CD4-positive, alpha-beta T cell (primary cell): ENCODE measurements at regions not wholly inside any gene's neighbourhood (a gene's known extent, or its start where the extent isn't known, plus 50 kb on each side); places are given as distances from the start of the nearest gene placed in this dataset.

ENCODE experiments used
- ATAC-seq: fragments of 200-7000 bp; cut with Tn5 transposase; one replicate; pipeline ENCODE4 v1.10.0; 2022; ENCODE audit warnings: mild to moderate bottlenecking; ENCODE audit not compliant: poor library complexity
- CTCF ChIA-PET: fragments of 350-600 bp; sonication (Branson Sonifier 250); formaldehyde crosslinking; loops from one replicate; lab custom pipeline; 2021; ENCODE audit warnings: antibody characterized with exemption, inconsistent platforms; lab: Charles Lee
- POLR2A ChIA-PET: fragments of 350-600 bp; sonication (Branson Sonifier 250); formaldehyde crosslinking; loops from one replicate; lab custom pipeline; 2021; ENCODE audit warnings: antibody characterized with exemption, inconsistent platforms; lab: Charles Lee
- DNase-seq, 14 experiments: peaks; one replicate each; pipeline ENCODE4 v3.0.0-alpha.2; 2013 to 2020; ENCODE audit warnings: mixed read lengths in 2 of 14
- H3K27ac ChIP-seq, 2 donors: one replicate each; pipeline versions ENCODE4 v1.5.1 to v1.7.0; 2013; ENCODE audit warnings: low read length in 2 of 2, low read depth in 1 of 2, mild to moderate bottlenecking in 1 of 2
- H3K27me3 ChIP-seq, 2 experiments: 1 replicate in 1 of 2; 2 replicates in 1 of 2; pipeline versions ENCODE4 v1.6.1 to v1.7.0; 2013; ENCODE audit warnings: low read length in 2 of 2, control low read depth in 1 of 2, mild to moderate bottlenecking in 1 of 2, moderate library complexity in 1 of 2; ENCODE audit not compliant: insufficient read depth in 2 of 2, control insufficient read depth in 1 of 2
- H3K36me3 ChIP-seq: one replicate; pipeline ENCODE4 v1.6.1; 2013; ENCODE audit warnings: low read length, control low read depth; ENCODE audit not compliant: insufficient read depth
- H3K4me1 ChIP-seq: one replicate; pipeline ENCODE4 v1.6.1; 2013; ENCODE audit warnings: low read length, control low read depth; ENCODE audit not compliant: insufficient read depth
- H3K4me3 ChIP-seq: one replicate; pipeline ENCODE4 v1.5.1; 2013; ENCODE audit warnings: mild to moderate bottlenecking, low read length, moderate library complexity
- H3K9me3 ChIP-seq, 2 experiments: 1 replicate in 1 of 2; 2 replicates in 1 of 2; pipeline versions ENCODE4 v1.6.1 to v1.7.0; 2013; ENCODE audit warnings: low read length in 2 of 2, mild to moderate bottlenecking in 2 of 2, control low read depth in 1 of 2, moderate library complexity in 1 of 2; ENCODE audit not compliant: control insufficient read depth in 1 of 2, insufficient read depth in 1 of 2
- H3K27ac Mint-ChIP-seq: one replicate; pipeline ENCODE4 v1.8.0; 2020; ENCODE audit warnings: mixed read lengths
- H3K27me3 Mint-ChIP-seq: one replicate; pipeline ENCODE4 v1.8.0; 2021; ENCODE audit warnings: mixed read lengths
- H3K36me3 Mint-ChIP-seq: one replicate; pipeline ENCODE4 v1.8.0; 2021; ENCODE audit warnings: low read depth, mixed read lengths
- H3K4me1 Mint-ChIP-seq: one replicate; pipeline ENCODE4 v1.8.0; 2021; ENCODE audit warnings: low read depth, mixed read lengths
- H3K4me3 Mint-ChIP-seq: one replicate; pipeline ENCODE4 v1.8.0; 2020; ENCODE audit warnings: mild to moderate bottlenecking, mixed read lengths
- H3K9me3 Mint-ChIP-seq: one replicate; pipeline ENCODE4 v1.8.0; 2020; ENCODE audit warnings: mixed read lengths
- CTCF ChIP-seq: fragments of 200-600 bp; IDR thresholded peaks from one replicate; pipeline ENCODE4 v1.8.0; 2022; ENCODE audit warnings: antibody characterized with exemption, mild to moderate bottlenecking
- intact Hi-C, 2 experiments: fragments of 100-400 bp; cut with DNase I in 1 of 2; cut with micrococcal nuclease in 1 of 2; formaldehyde crosslinking; loops; one replicate each; pipeline versions ENCODE4 v1.15.1 to v1.9.0; 2023 to 2025; cut with DNase I, micrococcal nuclease

- ChIA-PET CTCF (no interaction called here), POLR2A (no interaction called here)
- intact Hi-C loops: no loop called here
- peaks cover 0 to 83% of the 10 kb centered on the region in 2 experiments for H3K9me3 ChIP-seq
- no peak overlapping the region for H3K27ac ChIP-seq
- no peaks in the 10 kb centered on the region for H3K36me3 Mint-ChIP-seq
- H3K4me3 ChIP-seq: no peak overlapping the region
- H3K4me3 Mint-ChIP-seq: no peak overlapping the region
- H3K27ac Mint-ChIP-seq: no peak overlapping the region
- no peak for DNase-seq
- H3K4me1 Mint-ChIP-seq: no peaks in the 10 kb centered on the region
- no peak for ATAC-seq
- H3K27me3 ChIP-seq: no peaks in the 10 kb centered on the region
- TF ChIP-seq CTCF: no peak
- no peaks in the 10 kb centered on the region for H3K36me3 ChIP-seq
- no peaks in the 10 kb centered on the region for H3K9me3 Mint-ChIP-seq
- no peaks in the 10 kb centered on the region for H3K4me1 ChIP-seq
- H3K27me3 Mint-ChIP-seq: no peaks in the 10 kb centered on the region
These were observed 480.0 kb upstream of the SALL3 start for GRCh38 chr18:78499586-78499985.

- Mint-ChIP-seq H3K27me3 (no peaks in the 10 kb centered on the region), H3K4me3 (no peak overlapping the region), H3K27ac (no peak overlapping the region), H3K36me3 (no peaks in the 10 kb centered on the region), H3K9me3 (no peaks in the 10 kb centered on the region), H3K4me1 (no peaks in the 10 kb centered on the region)
- Histone ChIP-seq H3K27me3 (no peaks in the 10 kb centered on the region), H3K4me1 (no peaks in the 10 kb centered on the region), H3K9me3 (peaks cover 0 to 79% of the 10 kb centered on the region in 2 experiments), H3K36me3 (no peaks in the 10 kb centered on the region), H3K4me3 (no peak overlapping the region), H3K27ac (no peak overlapping the region)
- DNase-seq: no peak
- ATAC-seq: no peak
- POLR2A ChIA-PET: no interaction called here
- intact Hi-C loops: no loop called here
- CTCF ChIA-PET: no interaction called here
- TF ChIP-seq CTCF: no peak
These were observed 478.4 kb upstream of the SALL3 start for GRCh38 chr18:78501251-78501650.

DNA sequence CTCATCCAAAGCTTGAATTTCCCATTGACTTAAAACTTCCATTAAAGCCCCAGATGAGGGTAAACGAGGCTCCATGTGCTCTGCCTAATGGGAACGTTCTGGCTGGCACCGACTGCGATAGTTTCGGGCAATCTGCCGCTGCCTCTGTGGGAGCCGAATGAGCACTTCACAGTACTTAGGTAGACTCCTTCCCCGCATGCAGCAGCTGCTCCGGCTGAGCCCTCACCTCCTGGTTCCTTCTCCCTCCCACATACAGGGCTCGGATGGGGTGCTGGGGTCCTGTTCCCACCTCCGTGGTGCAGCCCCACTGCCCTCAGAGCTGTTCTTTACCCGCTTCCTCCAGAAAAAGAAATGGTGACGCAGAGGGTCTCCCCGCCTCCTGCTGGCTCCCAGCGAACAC lies 476.5 kb upstream of the SALL3 start:
- Mint-ChIP-seq H3K9me3 (no peaks in the 10 kb centered on the region), H3K4me3 (no peak overlapping the region), H3K4me1 (no peaks in the 10 kb centered on the region), H3K27me3 (no peaks in the 10 kb centered on the region), H3K36me3 (no peaks in the 10 kb centered on the region), H3K27ac (no peak overlapping the region)
- Histone ChIP-seq H3K9me3 (peaks cover 0 to 77% of the 10 kb centered on the region in 2 experiments), H3K4me1 (no peaks in the 10 kb centered on the region), H3K27ac (no peak overlapping the region), H3K36me3 (no peaks in the 10 kb centered on the region), H3K4me3 (no peak overlapping the region), H3K27me3 (no peaks in the 10 kb centered on the region)
- ChIA-PET CTCF (no interaction called here), POLR2A (no interaction called here)
- no peak for TF ChIP-seq CTCF
- no peak for ATAC-seq
- intact Hi-C loops: no loop called here
- no peak for DNase-seq
